ENCODE measurements at regions not wholly inside any gene's neighbourhood (a gene's known extent, or its start where the extent isn't known, plus 50 kb on each side); places are given as distances from the start of the nearest gene placed in this dataset.
"Not testable (repeated sequence)": the region's sequence is repeated elsewhere in the genome, so short reads cannot be mapped to it uniquely, and the experiment has no call there.

GRCh38 chr3:162599742-162600141 lies 1103.1 kb downstream of the OTOL1 start:
- in situ Hi-C loops (cut with HindIII; ENCODE audit: low sequenced_read_pairs): not testable (repeated sequence)

DNA sequence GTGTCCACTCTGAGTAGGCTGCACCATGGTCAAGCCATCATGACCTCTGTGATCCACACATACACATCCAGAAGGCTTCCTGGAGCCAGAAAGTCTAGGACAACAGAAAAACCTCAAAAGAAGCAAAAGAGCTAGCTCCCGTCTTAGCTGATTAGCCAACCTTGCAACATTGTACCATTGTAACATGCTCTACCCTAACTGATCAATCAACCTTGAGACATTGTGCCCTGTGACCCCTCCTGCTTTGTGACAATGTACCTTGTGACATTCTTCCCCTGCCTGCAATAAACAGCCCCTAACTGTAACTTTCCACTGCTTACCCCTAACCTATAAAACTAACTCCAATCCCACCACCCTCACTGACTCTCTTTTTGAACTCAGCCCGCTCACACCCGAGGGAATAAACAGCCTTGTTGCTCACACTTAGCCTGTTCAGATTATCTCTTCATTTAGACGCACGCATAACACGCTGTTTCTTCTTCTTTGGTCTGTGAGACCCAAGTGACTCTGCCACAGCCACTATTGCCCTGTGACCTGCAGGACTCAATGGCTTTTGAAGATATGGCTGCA lies 1104.6 kb downstream of the OTOL1 start:
- in situ Hi-C loops (cut with HindIII; ENCODE audit: low sequenced_read_pairs): no loop called here

DNA sequence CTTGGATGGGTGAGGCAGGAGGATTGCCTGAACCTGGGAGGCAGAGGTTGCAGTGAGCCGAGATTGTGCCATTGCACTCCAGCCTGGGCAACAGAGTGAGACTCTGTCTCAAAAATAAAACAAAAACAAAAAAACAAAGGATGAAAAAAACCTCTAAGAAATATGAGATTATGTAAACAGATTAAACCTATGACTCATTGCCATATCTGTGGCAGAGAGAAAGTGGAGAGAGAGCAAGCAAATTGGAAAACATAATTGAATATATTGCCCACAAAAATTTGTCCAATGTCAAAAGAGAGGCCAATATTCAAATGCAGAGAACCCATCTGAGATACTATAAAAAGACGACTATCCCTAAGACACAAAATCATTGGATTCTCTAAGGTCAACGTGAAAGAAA lies 1106.0 kb downstream of the OTOL1 start:
- in situ Hi-C loops (cut with HindIII; ENCODE audit: low sequenced_read_pairs): no loop called here

GRCh38 chr3:162605651-162606204 lies 1109.1 kb downstream of the OTOL1 start:
- in situ Hi-C loops (cut with HindIII; ENCODE audit: low sequenced_read_pairs): no loop called here

GRCh38 chr3:162610261-162610660 lies 1113.7 kb downstream of the OTOL1 start:
- in situ Hi-C loops (cut with HindIII; ENCODE audit: low sequenced_read_pairs): no loop called here

DNA sequence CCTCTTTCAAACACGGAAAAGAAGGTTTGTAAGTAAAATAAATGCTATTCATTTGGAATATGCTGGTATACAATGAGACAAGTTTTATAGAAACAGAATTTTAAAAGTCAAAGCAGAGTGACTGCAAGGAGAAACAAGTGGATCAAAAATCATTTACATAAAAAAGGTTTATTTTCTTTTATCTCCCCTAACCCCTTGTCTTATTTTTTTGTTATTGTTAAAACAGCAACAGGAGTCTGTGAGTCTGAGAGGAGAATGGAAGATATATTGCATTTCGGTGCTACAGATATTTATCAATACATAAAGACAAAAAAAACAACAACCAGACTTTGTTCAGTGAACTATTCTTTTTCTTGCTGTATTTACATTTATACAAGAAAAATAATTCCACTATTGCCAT lies 1116.4 kb downstream of the OTOL1 start:
- in situ Hi-C loops (cut with HindIII; ENCODE audit: low sequenced_read_pairs): no loop called here

DNA sequence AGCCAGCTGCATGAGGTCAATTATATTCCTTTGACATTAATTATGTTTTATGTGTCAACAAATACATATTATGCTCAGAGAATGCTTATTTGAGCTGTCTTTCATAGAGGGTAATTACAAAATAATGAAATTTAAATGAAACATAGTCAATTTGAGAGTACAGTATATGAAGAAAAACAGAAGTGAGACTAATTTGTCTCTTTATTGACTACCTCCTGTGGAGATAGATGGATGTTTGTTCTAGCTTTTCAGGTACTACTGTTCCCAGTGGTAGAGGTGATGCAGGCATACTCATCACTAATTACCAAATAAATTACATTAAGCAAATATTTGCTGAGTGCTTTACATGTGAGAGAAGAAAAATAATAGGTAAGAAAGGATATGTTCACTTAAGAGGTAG lies 1129.6 kb downstream of the OTOL1 start:
- in situ Hi-C loops (cut with HindIII; ENCODE audit: low sequenced_read_pairs): no loop called here

GRCh38 chr3:162628531-162628930 lies 1131.9 kb downstream of the OTOL1 start:
- in situ Hi-C loops (cut with HindIII; ENCODE audit: low sequenced_read_pairs): no loop called here

DNA sequence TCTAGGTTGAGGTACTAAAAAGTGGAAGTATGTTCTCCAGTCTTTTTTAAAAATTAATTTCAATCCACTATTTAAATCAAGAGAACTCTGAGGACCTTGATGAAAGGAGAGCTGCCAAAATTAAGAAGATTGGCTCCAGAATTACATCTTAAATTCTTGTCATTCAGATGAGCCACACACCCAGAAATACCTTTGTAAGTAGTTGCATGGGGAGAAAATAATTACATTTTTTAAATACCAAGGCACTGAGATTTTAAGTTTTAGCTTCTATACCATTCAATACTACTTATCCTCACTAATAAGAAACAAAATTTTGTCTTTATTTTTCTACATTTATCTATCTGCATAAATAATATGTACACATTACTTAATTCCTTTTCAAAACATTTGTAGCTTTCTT lies 1132.8 kb downstream of the OTOL1 start:
- in situ Hi-C loops (cut with HindIII; ENCODE audit: low sequenced_read_pairs): no loop called here

DNA sequence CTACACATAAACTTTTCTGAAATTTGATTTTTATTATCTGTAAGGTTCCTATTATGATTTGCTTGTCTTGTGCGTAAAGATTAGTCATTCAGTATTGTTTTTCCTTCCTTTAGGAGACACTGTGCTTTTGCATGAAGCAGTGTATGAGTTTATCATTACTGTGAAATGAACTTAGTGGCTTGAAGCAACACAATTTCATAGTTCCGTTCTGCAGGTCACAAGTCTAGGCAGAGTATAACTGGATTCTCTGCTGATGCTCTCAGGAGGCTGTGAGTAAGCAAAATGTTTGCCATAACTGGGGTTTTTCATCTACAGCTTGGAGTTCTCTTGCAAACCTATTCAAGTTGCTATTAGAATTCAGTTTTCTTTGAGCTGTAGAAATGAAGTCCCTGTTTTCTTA lies 1136.1 kb downstream of the OTOL1 start:
- in situ Hi-C loops (cut with HindIII; ENCODE audit: low sequenced_read_pairs): no loop called here

DNA sequence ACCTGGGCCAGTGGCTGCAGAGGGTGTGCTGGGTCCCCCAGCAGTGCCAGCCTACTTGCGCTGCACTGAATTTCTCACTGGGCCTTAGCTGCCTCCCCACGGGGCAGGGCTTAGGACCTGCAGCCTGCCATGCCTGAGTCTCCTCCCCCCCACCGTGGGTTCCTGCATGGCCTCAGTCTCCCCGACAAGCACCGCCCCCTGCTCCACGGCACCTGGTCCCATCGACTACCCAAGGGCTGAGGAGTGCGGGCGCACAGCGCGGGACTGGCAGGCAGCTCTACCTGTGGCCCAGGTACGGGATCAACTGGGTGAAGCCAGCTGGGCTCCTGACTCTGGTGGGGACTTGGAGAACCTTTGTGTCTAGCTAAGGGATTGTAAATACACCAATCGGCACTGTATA lies 1143.6 kb downstream of the OTOL1 start:
- in situ Hi-C loops (cut with HindIII; ENCODE audit: low sequenced_read_pairs): not testable (repeated sequence)

- in situ Hi-C loops (cut with HindIII; ENCODE audit: low sequenced_read_pairs): no loop called here
Observed at GRCh38 chr3:162641317-162641716, 1144.7 kb downstream of the OTOL1 start.

GRCh38 chr3:162641907-162642306 lies 1145.3 kb downstream of the OTOL1 start:
- in situ Hi-C loops (cut with HindIII; ENCODE audit: low sequenced_read_pairs): no loop called here

GRCh38 chr3:162643245-162643644 lies 1146.6 kb downstream of the OTOL1 start:
- in situ Hi-C loops (cut with HindIII; ENCODE audit: low sequenced_read_pairs): no loop called here

GRCh38 chr3:162647321-162647720 lies 1150.7 kb downstream of the OTOL1 start:
- in situ Hi-C loops (cut with HindIII; ENCODE audit: low sequenced_read_pairs): no loop called here

GRCh38 chr3:162658003-162658402 lies 1161.4 kb downstream of the OTOL1 start:
- in situ Hi-C loops (cut with HindIII; ENCODE audit: low sequenced_read_pairs): no loop called here

DNA sequence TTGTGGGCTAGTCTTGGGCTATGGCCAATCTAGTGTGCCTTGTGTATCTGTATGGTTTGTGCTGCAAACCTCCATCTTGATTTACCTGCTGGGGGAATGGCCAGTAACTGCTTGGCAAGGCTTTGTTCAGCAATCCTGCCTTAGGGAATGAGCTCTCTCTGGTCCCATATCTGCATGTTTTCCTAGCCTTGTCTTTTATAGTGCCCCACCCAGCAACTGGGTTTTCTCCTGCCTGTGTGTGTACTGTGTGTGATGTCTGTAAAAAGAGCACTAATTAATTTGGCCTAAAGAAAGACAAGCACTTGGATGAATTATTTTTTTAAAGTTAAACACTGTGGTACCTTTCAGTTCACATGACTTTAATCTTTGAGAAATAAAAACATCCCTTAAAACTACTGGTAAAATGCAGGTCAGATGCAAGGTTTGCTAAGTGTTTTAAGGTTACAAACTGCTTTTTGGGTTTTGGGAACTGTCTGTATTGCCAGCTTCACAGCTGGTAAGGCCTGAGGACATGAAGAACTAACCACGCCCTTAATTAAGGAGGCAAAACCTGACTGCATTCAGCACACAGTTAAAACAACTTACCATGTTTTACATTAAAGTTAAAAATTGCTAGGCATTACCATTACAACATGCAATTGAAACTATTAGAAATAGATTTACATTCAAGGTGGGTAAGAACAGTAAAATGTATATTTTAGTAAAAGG lies 1169.2 kb downstream of the OTOL1 start:
- in situ Hi-C loops (cut with HindIII; ENCODE audit: low sequenced_read_pairs): no loop called here

DNA sequence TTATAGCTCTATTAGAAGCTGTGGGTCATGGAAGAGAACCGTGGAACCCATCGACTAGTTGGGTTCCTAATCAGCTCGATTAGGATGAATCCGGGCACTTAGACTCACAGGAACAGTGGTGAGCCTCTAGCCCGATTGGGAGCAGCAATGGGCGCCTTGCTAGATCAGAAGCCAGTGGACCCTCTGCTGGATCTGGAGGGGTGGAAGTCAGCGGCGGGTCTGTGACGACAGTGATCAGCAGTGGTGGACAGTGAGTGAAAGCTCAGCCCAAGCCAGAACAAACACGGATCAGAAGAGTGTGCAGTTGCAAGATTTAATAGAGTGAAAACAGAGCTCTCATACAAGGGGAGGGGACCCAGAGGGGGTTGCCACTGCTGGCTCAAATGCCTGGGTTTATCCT lies 1170.2 kb downstream of the OTOL1 start:
- in situ Hi-C loops (cut with HindIII; ENCODE audit: low sequenced_read_pairs): no loop called here

GRCh38 chr3:162670181-162670580 lies 1173.6 kb downstream of the OTOL1 start:
- in situ Hi-C loops (cut with HindIII; ENCODE audit: low sequenced_read_pairs): no loop called here

GRCh38 chr3:162677475-162677874 lies 1180.9 kb downstream of the OTOL1 start:
- in situ Hi-C loops (cut with HindIII; ENCODE audit: low sequenced_read_pairs): no loop called here

DNA sequence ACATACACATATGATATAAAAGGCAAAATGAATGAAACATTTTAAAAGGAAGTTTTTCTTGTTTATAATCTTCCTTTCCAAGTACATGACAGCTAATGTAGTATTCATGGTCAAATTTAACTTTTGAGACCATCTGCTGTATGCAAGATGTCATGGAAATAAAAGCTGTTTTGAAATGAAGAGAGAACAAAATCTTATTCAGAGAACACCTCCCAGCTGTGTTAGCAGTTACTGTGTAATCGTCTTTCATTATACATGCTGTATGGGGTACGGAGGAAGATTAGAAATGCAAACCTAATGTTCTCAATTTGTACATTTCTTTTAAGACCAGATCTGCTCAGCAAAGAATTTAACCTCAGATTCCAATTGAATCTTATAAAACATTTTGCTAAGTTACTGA lies 1182.3 kb downstream of the OTOL1 start:
- in situ Hi-C loops (cut with HindIII; ENCODE audit: low sequenced_read_pairs): no loop called here

GRCh38 chr3:162684260-162684659 lies 1187.7 kb downstream of the OTOL1 start:
- in situ Hi-C loops (cut with HindIII; ENCODE audit: low sequenced_read_pairs): no loop called here

DNA sequence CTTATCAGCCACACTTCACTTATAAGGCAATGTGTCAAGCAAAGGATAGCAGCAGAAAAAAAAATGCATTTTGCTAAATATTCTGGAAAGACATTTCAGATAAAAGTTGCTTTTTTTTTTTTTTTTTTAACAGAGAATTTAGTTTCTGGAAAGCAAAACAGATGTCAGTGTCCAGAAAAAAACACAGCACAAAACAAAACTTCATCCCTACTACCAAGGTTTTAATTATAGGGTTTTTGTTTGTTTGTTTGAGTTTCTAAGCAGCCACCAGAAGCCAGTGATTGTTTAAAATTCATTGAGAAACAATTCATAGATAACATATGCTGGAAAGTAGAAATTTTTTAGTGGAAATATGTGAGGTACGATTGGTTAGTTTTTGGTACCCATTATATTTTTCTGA lies 1202.7 kb downstream of the OTOL1 start:
- in situ Hi-C loops (cut with HindIII; ENCODE audit: low sequenced_read_pairs): no loop called here

Data from endothelial cell of hepatic sinusoid (primary cell).